Panc1 (cell line): ENCODE measurements at regions not wholly inside any gene's neighbourhood (a gene's known extent, or its start where the extent isn't known, plus 50 kb on each side); places are given as distances from the start of the nearest gene placed in this dataset.

Experiments used
- ATAC-seq: fragments of 200-7000 bp; cut with Tn5 transposase; 2 replicates; pipeline ENCODE4 v1.9.1; 2020; ENCODE audit warnings: mild to moderate bottlenecking, moderate library complexity
- BruUV-seq: library from RNA; stranded (reverse); fragments of 400-500 nt; replicated peaks from 2 replicates; lab custom pipeline; 2021; lab: Mats Ljungman, UMichigan
- CTCF ChIA-PET: fragments of 300-600 bp; sonication (Branson Sonifier 250); formaldehyde crosslinking; loops from one replicate; lab custom pipeline; 2022; ENCODE audit warnings: antibody characterized with exemption; lab: Charles Lee
- POLR2A ChIA-PET: fragments of 300-600 bp; sonication (Branson Sonifier 250); formaldehyde crosslinking; loops from one replicate; lab custom pipeline; 2022; ENCODE audit warnings: antibody characterized with exemption; lab: Charles Lee
- DNase-seq: peaks from one replicate; pipeline ENCODE4 v3.0.0-alpha.2; 2010; ENCODE audit warnings: low read depth, low spot score
- H3K27ac ChIP-seq: 2 replicates; pipeline ENCODE4 v1.5.1; 2011; ENCODE audit warnings: mild to moderate bottlenecking, low read length, inconsistent platforms
- H3K27me3 ChIP-seq: fragments of 200-500 bp; sonication (Bioruptor generic); 2 replicates; pipeline ENCODE4 v1.6.0; 2014; ENCODE audit warnings: low read length, inconsistent platforms; ENCODE audit not compliant: control insufficient read depth, insufficient read depth
- H3K36me3 ChIP-seq: fragments of 200-500 bp; sonication (Bioruptor generic); 2 replicates; pipeline ENCODE4 v1.5.1; 2014; ENCODE audit warnings: inconsistent platforms, mild to moderate bottlenecking, low read length, moderate library complexity; ENCODE audit not compliant: control insufficient read depth, insufficient read depth
- H3K4me1 ChIP-seq: 2 replicates; pipeline ENCODE4 v1.5.1; 2011; ENCODE audit warnings: inconsistent platforms, mild to moderate bottlenecking, low read length, moderate library complexity; ENCODE audit not compliant: control insufficient read depth, insufficient read depth
- H3K4me3 ChIP-seq, 2 experiments: 2 replicates each; pipeline ENCODE4 v1.5.1; 2011 to 2012; ENCODE audit warnings: low read depth in 2 of 2, low read length in 2 of 2, mild to moderate bottlenecking in 2 of 2, inconsistent platforms in 1 of 2, moderate library complexity in 1 of 2
- H3K9me3 ChIP-seq: fragments of 200-500 bp; sonication (Bioruptor generic); 2 replicates; pipeline ENCODE4 v1.5.1; 2014; ENCODE audit warnings: low read depth, mild to moderate bottlenecking, inconsistent platforms, low read length, moderate library complexity; ENCODE audit not compliant: control insufficient read depth, insufficient read depth
- CTCF ChIP-seq: fragments of 450-650 bp; IDR thresholded peaks from 2 replicates; pipeline ENCODE4 v1.5.1; 2017; ENCODE audit warnings: mild to moderate bottlenecking
- POLR2AphosphoS5 ChIP-seq: IDR thresholded peaks from 2 replicates; pipeline ENCODE4 v1.6.1; 2012; ENCODE audit warnings: mild to moderate bottlenecking, low read depth, low read length, moderate library complexity
- SIN3A ChIP-seq: IDR thresholded peaks from 2 replicates; pipeline ENCODE4 v1.6.1; 2012; ENCODE audit warnings: low read depth, mild to moderate bottlenecking, low read length, moderate library complexity, borderline replicate concordance; ENCODE audit not compliant: insufficient read depth
- TCF7L2 ChIP-seq: IDR thresholded peaks from 2 replicates; pipeline ENCODE4 v1.6.1; 2011; ENCODE audit warnings: mild to moderate bottlenecking, low read depth, low read length, inconsistent platforms
- in situ Hi-C: cut with HindIII; loops from 2 replicates; pipeline ENCODE4 v1.10.0; 2016; ENCODE audit warnings: low sequenced_read_pairs, low pct_unique_long_range_greater_than_20kb
- intact Hi-C: fragments of 100-400 bp; cut with micrococcal nuclease; formaldehyde crosslinking; loops from one replicate; pipeline ENCODE4 v1.10.0; 2022; ENCODE audit not compliant: unreplicated experiment
- TF ChIP-seq, protein P1 (sequence below), 2 experiments: IDR thresholded peaks; 2 replicates each; pipeline ENCODE4 v1.6.1; 2011 to 2012; ENCODE audit warnings: low read depth in 2 of 2, control low read depth in 1 of 2, low read length in 1 of 2, mild to moderate bottlenecking in 1 of 2, moderate library complexity in 1 of 2; ENCODE audit not compliant: insufficient read depth in 1 of 2

DNA sequence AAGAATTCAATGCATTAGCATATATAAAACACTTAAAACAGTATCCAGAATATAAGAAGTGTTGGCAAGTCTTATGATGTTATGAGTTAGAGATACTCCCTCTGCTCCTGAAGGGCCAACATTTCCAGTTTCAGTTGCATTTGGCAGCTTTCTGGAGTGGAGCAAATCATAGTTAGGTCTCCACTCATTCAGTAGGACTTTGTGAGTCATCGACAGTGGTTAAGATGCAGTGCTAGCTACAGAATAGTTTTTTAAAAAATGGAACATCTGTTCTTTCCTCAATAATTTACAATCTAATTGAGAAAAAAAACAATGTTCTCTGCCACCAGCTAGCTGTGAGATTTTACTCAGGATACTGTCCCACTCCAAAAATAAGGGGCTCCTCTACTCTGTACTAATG is 389.1 kb downstream of the HLX start:
- Histone ChIP-seq H3K4me3 (no peak overlapping the region), H3K9me3 (no peaks in the 10 kb centered on the region), H3K27ac (no peak overlapping the region), H3K27me3 (no peaks in the 10 kb centered on the region), H3K36me3 (no peaks in the 10 kb centered on the region), H3K4me1 (no peaks in the 10 kb centered on the region)
- ChIA-PET CTCF (no interaction called here), POLR2A (no interaction called here)
- TF ChIP-seq CTCF: no peak
- no peak for TF ChIP-seq POLR2AphosphoS5
- no peak for TF ChIP-seq TCF7L2
- TF ChIP-seq SIN3A: no peak
- TF ChIP-seq, protein P1, sequence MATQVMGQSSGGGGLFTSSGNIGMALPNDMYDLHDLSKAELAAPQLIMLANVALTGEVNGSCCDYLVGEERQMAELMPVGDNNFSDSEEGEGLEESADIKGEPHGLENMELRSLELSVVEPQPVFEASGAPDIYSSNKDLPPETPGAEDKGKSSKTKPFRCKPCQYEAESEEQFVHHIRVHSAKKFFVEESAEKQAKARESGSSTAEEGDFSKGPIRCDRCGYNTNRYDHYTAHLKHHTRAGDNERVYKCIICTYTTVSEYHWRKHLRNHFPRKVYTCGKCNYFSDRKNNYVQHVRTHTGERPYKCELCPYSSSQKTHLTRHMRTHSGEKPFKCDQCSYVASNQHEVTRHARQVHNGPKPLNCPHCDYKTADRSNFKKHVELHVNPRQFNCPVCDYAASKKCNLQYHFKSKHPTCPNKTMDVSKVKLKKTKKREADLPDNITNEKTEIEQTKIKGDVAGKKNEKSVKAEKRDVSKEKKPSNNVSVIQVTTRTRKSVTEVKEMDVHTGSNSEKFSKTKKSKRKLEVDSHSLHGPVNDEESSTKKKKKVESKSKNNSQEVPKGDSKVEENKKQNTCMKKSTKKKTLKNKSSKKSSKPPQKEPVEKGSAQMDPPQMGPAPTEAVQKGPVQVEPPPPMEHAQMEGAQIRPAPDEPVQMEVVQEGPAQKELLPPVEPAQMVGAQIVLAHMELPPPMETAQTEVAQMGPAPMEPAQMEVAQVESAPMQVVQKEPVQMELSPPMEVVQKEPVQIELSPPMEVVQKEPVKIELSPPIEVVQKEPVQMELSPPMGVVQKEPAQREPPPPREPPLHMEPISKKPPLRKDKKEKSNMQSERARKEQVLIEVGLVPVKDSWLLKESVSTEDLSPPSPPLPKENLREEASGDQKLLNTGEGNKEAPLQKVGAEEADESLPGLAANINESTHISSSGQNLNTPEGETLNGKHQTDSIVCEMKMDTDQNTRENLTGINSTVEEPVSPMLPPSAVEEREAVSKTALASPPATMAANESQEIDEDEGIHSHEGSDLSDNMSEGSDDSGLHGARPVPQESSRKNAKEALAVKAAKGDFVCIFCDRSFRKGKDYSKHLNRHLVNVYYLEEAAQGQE (IDR thresholded peaks at IDR 0.05; ENCODE audit: insufficient read depth in 1 of 2, low read depth in 2 of 2, low read length in 1 of 2): no peak
- no peak for ATAC-seq
- no peak for DNase-seq
- intact Hi-C loops (no loop called here), in situ Hi-C loops (no loop called here)
- no TSS peak for BruUV-seq

GRCh38 chr1:221271701-221272100 is 392.5 kb downstream of the HLX start:
- ATAC-seq (no peak), DNase-seq (no peak)
- Histone ChIP-seq H3K36me3 (no peaks in the 10 kb centered on the region), H3K27ac (no peak overlapping the region), H3K27me3 (no peaks in the 10 kb centered on the region), H3K4me3 (no peak overlapping the region), H3K9me3 (no peaks in the 10 kb centered on the region), H3K4me1 (no peaks in the 10 kb centered on the region)
- CTCF ChIA-PET: no interaction called here
- no TSS peak for BruUV-seq
- in situ Hi-C loops (no loop called here), intact Hi-C loops (no loop called here)
- POLR2A ChIA-PET: interaction anchor here (0.6 kb wide), 1 partner anchor 53 kb away, joined by 3 read pairs; no protein-coding TSS in a partner anchor
- TF ChIP-seq, protein P1 (IDR thresholded peaks at IDR 0.05; ENCODE audit: insufficient read depth in 1 of 2, low read depth in 2 of 2, low read length in 1 of 2): no peak
- TF ChIP-seq TCF7L2 (no peak), POLR2AphosphoS5 (no peak), SIN3A (no peak), CTCF (no peak)
